HuH-7.5 (cell line): ENCODE measurements at regions not wholly inside any gene's neighbourhood (a gene's known extent, or its start where the extent isn't known, plus 50 kb on each side); places are given as distances from the start of the nearest gene placed in this dataset.
"Not testable (repeated sequence)": the region's sequence is repeated elsewhere in the genome, so short reads cannot be mapped to it uniquely, and the experiment has no call there.

ENCODE experiments used
- DNase-seq: peaks from one replicate; pipeline ENCODE4 v3.0.0; 2011; ENCODE audit warnings: low spot score

- DNase-seq, result no peak
Measured at GRCh38 chr5:14054965-14055963, 87.9 kb upstream of the TRIO start.

- no peak for DNase-seq
Measured at GRCh38 chr5:14054111-14054854, 88.9 kb upstream of the TRIO start.

DNA sequence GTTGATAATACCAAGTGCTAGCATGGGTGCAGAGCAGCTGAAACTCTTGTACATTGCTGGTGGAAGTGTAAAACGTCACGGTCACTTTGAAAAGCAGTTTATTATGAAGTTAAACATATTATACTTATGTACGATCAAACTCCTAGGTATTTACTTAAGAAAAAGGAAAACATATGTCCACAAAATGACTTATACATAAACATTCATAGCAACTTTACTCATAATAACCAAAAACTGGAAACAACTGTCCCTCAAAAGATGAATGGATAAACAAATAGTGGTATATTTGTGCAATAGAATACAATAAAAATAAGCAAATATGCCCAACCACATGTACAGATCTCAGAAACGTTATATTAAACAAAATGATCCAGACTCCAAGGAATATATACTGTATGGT is 92.3 kb upstream of the TRIO start:
- no peak for DNase-seq

- no peak for DNase-seq
Measured at GRCh38 chr5:14048434-14048833, 94.7 kb upstream of the TRIO start.

- DNase-seq, result no peak
Measured at GRCh38 chr5:14041528-14042192, 97.2 kb upstream of the DNAH5 start.

- no peak for DNase-seq
Measured at GRCh38 chr5:14040542-14040941, 96.1 kb upstream of the DNAH5 start.

DNA sequence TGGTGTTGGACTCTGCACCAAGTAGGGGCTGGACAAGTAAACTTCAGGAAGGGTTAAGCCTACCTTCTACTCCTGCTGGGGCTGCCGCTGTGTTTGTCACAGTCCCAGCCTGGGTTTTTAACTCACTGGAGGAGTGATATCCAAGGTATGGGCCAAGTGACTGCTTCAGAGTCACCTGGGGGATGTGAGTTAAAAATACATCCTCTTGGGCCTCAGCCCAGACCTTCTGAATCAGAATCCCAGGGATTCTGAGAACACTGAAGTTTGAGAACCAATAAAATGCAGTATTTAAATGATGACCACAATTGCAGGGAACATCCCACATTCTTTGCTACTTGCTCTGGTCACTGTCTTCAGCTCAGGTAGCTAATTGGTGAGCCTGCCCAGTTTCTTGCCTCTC is 95.1 kb upstream of the DNAH5 start:
- no peak for DNase-seq

DNA sequence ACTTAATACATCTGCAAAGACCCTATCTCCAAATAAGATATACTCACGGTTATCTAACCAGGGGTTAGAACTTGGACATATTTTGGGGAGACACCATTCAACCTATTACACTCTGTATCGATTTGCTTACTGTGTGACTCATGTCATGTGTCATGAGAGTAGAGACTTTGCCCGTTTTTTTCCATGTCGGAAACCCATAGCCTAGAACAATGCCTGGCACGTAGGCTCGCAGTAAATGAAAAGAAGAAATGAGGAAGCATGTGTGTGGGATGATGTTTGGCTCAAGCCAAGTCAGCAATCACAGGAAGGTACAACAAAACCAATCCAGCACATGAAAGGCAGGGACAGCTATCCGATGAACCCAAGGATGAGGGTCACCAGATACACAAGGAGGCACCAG is 94.6 kb upstream of the DNAH5 start:
- no peak for DNase-seq

DNA sequence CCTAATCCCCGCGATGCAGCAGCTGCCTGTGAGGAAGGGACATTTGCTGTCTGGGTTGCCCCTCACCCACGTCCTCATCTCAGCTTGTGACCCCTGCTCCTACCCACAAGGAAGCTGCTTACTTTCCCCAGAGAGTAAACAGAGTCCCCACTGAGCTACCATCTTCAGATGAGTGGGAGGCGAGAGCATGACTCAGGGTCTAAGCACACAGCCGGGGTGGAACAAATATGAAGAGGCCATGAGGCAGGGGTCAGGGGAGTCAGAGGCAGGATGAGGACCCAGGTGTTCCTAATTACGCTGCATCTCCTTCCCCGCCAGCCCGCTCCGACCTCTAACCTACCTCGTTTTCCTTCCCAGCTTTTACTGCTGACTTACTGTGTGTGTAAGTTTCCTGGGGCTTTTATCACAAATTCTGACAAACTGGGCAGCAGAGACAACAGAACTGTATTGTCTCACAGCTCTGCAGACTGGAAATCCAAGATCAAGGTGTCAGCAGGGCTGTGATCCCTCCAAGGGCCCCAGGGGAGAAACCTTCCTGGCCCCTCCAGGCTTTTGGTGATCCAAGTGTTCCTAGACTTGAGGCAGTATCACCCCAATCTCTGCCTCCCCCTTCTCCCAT is 94.0 kb upstream of the DNAH5 start:
- no peak for DNase-seq

DNA sequence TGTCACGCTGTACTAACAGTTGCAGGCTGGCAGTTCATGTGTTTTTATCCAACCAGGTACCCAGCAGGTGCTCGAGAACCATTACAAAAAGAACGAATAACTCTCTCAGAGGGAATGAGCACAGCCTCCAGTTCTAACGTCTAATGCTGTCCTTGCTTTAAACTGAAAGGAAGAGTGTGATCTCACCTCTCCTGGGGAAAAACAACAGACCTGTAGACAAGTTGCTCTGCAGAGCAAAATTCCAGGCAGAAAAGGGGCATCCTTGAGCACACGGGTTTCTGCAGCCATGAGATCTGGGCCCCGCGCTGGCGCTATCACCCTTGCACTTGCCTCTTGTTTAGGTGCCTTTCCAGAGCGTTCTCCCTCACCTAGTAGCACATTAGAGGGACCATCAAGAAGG is 92.5 kb upstream of the DNAH5 start:
- DNase-seq, result no peak

- DNase-seq, result no peak
Measured at GRCh38 chr5:14036514-14036913, 92.0 kb upstream of the DNAH5 start.

DNA sequence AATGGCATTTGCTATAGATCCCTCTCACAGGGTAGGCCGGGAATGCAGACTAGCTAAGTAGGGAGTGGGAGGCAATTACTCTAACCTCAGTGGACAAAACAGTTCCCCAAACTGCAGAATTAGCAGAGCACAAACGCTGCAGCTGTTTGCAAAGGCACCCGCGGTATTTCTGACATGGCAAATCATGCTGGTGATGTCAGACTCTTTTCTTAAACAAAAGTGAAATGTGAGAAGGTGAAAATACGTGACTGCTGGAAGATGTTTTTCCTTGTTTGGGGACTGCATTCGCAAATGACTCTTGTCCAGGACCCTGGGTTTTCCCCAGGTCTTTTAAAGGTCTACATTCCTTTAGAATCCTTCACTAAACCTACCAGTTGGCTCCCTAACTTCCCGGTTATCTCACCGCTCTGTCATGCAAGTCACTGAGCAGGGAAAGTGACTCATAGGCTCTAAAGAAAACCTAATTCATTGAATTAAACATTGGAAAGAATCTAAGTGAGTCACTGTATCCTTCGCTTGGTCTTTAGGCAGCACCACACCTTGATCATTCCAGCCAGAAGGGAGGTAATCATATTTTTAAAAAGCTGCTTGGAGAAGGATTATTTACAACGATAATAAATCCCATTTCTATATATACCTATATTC is 91.5 kb upstream of the DNAH5 start:
- no peak for DNase-seq

DNA sequence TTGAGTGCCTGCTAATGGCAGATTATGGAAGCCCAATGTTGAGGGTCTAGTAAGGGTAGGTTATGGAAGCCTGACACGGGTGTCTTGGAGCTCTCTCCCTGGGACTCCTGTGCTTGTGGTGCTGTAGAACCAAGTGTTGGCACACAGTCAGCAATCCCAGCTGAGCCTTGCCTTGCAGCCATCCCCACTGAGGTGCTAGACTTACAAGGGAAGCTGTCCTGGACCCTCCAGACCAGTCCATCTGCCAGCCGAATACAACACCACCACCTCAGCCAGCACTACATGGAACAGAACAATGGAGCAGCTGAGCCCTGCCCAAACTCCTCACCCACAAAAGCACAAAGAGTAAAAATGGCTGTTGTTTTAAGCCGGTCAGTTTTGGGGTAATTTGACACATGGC is 90.5 kb upstream of the DNAH5 start:
- no peak for DNase-seq

DNA sequence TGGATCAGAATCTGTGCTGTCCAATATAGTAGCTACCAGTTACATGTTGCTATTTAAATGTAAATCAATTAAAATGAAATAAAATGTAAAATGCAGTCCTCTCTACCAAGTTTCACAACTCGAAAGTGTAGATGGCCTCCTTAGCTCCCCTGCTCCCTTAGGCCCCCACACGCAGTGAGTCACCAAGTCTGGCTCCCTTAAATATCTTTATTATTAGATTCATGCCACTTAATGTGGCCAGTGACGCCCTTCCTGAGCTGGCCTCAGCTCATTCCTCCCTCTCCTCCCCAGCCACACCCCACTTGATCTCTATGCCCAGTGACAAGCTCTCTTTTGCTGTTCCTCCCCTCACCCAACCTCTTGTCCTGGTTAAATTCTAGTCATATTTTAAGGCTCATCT is 88.4 kb upstream of the DNAH5 start:
- no peak for DNase-seq

- no peak for DNase-seq
Measured at GRCh38 chr5:14028938-14029584, 84.6 kb upstream of the DNAH5 start.

GRCh38 chr5:14028188-14028587 is 83.7 kb upstream of the DNAH5 start:
- DNase-seq, result no peak

DNA sequence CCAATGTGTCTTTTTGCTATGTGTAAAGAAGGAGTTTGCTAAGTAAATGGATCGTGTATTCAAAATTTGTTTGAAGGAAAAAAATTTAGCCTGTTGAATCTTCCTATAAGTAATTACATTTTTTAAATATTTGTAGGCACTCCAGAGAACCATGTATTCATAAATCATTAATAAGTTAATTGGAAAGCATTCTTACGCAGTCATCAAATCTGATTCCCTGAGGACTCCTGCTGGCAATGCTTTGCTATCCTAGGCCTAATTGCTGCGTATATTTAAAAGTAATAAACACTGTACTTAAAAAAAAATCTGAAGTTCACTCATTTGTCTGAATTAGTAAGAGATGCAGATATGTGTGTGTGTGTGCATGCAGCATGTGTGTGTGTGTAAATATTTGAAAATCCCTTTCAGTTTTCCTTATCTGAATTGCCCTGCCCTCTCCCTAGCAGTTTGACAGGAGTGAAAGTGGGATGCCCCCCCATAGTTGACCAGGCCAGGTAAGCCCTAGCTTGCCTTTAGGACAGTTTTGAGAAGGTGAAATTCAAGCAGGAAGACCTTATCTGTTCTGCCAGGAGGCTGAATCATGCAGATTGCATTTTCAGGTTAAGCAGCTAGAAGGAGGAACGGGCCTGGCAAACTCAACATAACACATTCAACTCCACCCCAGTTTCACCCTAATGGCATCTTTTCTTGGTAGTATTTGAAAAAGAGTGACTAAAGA is 81.2 kb upstream of the DNAH5 start:
- DNase-seq, result no peak

GRCh38 chr5:14022971-14023370 is 78.5 kb upstream of the DNAH5 start:
- no peak for DNase-seq

- DNase-seq, result not testable (repeated sequence)
Measured at GRCh38 chr5:14020944-14021343, 76.5 kb upstream of the DNAH5 start.

- DNase-seq, result no peak
Measured at GRCh38 chr5:14019768-14020290, 75.3 kb upstream of the DNAH5 start.
